Hepatocyte (in vitro differentiated cells): ENCODE measurements at regions not wholly inside any gene's neighbourhood (a gene's known extent, or its start where the extent isn't known, plus 50 kb on each side); places are given as distances from the start of the nearest gene placed in this dataset.

Experiments
- EZH2phosphoT487 ChIP-seq: fragments of 200-600 bp; sonication (generic); IDR thresholded peaks from one replicate; pipeline ENCODE4 v1.6.1; 2018; ENCODE audit warnings: antibody characterized with exemption, mild to moderate bottlenecking, low read depth, moderate library complexity; ENCODE audit not compliant: unreplicated experiment, severe bottlenecking
- TF ChIP-seq, protein P1 (sequence below): fragments of 200-600 bp; sonication (generic); IDR thresholded peaks from 2 replicates; pipeline ENCODE4 v1.5.1; 2016; ENCODE audit warnings: antibody characterized with exemption, mild to moderate bottlenecking; ENCODE audit not compliant: poor library complexity

DNA sequence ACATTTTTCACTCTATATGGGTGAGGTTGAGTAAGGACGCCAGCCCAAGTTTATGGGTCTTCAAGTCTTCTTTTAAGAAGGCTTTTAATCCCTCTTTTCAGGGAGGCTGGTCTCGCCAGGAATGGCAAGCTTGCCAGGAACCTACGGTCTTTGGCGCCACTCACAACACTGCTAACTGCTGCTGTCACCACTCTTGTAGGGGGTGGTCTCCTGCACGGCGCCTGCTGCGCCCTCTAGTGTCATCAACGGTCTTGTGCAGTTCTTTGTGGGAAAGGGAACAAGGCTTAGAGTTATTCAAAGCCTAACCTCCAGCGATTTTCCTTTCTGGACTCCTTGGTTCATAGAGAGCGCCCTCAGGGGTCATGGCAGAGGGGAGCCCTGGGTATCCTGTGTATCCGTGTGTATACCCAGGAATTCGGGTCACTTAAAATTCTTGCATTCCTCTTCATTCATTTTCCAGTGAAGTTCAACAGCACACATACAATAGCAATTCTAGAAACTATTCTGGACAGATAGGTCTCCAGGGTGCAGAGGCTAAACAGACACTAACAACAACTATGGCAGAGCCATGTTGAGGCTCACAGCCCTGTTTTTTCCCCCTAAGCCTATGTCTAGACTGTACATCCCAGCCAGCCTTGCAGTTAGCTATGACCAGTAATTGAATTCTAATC is 392.8 kb upstream of the CAMK1G start:
- TF ChIP-seq, protein P1, sequence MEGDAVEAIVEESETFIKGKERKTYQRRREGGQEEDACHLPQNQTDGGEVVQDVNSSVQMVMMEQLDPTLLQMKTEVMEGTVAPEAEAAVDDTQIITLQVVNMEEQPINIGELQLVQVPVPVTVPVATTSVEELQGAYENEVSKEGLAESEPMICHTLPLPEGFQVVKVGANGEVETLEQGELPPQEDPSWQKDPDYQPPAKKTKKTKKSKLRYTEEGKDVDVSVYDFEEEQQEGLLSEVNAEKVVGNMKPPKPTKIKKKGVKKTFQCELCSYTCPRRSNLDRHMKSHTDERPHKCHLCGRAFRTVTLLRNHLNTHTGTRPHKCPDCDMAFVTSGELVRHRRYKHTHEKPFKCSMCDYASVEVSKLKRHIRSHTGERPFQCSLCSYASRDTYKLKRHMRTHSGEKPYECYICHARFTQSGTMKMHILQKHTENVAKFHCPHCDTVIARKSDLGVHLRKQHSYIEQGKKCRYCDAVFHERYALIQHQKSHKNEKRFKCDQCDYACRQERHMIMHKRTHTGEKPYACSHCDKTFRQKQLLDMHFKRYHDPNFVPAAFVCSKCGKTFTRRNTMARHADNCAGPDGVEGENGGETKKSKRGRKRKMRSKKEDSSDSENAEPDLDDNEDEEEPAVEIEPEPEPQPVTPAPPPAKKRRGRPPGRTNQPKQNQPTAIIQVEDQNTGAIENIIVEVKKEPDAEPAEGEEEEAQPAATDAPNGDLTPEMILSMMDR = peak; percentile 71
- TF ChIP-seq EZH2phosphoT487 = no peak
